Lower leg skin (tissue), 3 donors: ENCODE measurements at regions not wholly inside any gene's neighbourhood (a gene's known extent, or its start where the extent isn't known, plus 50 kb on each side); places are given as distances from the start of the nearest gene placed in this dataset.

Source experiments
- POLR2A ChIP-seq, 2 donors: fragments of 450-650 bp; IDR thresholded peaks; one replicate each; pipeline ENCODE4 v1.6.1; 2016 to 2017; ENCODE audit warnings: antibody characterized with exemption in 2 of 2, mild to moderate bottlenecking in 1 of 2, moderate library complexity in 1 of 2
- TF ChIP-seq, protein P1 (sequence below), 3 donors: fragments of 450-650 bp; IDR thresholded peaks; one replicate each; pipeline ENCODE4 v1.5.1; 2016; ENCODE audit warnings: antibody characterized with exemption in 3 of 3, mild to moderate bottlenecking in 3 of 3, moderate library complexity in 2 of 3

DNA sequence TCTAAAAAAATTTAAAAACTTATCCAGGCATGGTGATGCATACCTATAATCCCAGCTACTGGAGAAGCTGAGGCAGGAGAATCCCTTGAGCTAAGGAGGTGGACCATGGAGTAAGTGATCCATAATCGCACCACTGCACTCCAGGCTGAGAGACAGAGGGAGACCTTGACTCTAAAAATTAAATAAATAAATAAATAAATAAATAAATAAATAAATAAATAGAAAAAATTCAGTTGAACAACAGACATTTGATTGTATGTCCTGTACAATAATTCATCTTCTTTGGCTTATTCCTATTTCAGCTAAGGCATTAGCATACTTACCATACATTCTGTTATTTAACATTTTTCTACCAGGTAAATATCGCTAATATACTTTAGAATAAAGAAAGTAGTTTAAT is 726.1 kb upstream of the GALNTL6 start:
- TF ChIP-seq, protein P1, sequence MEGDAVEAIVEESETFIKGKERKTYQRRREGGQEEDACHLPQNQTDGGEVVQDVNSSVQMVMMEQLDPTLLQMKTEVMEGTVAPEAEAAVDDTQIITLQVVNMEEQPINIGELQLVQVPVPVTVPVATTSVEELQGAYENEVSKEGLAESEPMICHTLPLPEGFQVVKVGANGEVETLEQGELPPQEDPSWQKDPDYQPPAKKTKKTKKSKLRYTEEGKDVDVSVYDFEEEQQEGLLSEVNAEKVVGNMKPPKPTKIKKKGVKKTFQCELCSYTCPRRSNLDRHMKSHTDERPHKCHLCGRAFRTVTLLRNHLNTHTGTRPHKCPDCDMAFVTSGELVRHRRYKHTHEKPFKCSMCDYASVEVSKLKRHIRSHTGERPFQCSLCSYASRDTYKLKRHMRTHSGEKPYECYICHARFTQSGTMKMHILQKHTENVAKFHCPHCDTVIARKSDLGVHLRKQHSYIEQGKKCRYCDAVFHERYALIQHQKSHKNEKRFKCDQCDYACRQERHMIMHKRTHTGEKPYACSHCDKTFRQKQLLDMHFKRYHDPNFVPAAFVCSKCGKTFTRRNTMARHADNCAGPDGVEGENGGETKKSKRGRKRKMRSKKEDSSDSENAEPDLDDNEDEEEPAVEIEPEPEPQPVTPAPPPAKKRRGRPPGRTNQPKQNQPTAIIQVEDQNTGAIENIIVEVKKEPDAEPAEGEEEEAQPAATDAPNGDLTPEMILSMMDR (IDR thresholded peaks at IDR 0.05), result no peak
- no peak for TF ChIP-seq POLR2A (IDR thresholded peaks at IDR 0.05)
